ENCODE measurements at regions not wholly inside any gene's neighbourhood (a gene's known extent, or its start where the extent isn't known, plus 50 kb on each side); places are given as distances from the start of the nearest gene placed in this dataset.

DNA sequence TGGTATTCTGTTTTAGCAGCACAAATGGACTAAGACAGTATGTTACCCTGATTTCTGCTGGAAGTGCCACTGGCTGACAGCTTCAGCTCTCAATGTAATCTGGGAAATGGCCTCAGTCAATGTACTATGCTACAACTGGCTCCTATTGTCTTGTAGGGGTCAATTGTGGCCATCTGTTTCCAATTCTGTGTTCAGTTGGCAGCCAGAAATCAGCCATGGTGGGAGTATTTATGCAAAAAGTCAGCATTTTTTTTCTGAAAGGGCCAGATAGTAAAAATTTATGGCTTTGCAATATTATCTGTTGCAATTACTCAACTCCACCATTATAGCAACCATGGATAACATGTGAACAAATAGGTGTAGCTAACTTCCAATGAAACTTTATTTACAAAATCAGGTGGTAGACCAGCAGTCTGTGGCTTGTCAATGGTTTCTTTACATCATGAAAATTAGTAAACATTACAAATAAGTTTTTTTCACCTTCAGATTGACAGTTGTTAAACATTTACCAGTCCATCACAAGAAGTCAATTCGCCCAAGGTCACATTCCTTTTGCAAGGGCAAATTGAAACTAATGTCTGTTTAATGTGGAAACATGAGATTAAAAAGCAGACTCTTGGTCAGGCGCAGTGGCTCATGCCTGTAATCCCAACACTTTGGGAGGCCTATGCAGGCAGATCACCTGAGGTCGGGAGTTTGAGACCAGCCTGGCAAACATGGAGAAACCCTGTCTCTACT, 58.3 kb upstream of the TSHZ2 start:
- Histone ChIP-seq H2AFZ (ENCODE audit: low read length) (no peak overlapping the region), H3K4me1 (ENCODE audit: insufficient read depth, low read length) (no peaks in the 10 kb centered on the region), H3K27me3 (ENCODE audit: insufficient read depth, low read length) (no peaks in the 10 kb centered on the region), H3K4me3 (ENCODE audit: insufficient read depth, low read length) (no peak overlapping the region), H3K9me3 (ENCODE audit: low read depth, low read length) (peaks cover 2% of the 10 kb centered on the region), H3K36me3 (ENCODE audit: insufficient read depth, low read length) (no peaks in the 10 kb centered on the region), H3K79me2 (ENCODE audit: insufficient read depth, low read length) (no peaks in the 10 kb centered on the region), H3K27ac (ENCODE audit: low read depth, low read length) (no peak overlapping the region), H4K20me1 (ENCODE audit: insufficient read depth, low read length) (no peaks in the 10 kb centered on the region), H3K4me2 (ENCODE audit: insufficient read depth, low read length) (no peak overlapping the region)
- no peak for DNase-seq (ENCODE audit: insufficient read length, low spot score, missing footprints)
- TF ChIP-seq, protein P1, sequence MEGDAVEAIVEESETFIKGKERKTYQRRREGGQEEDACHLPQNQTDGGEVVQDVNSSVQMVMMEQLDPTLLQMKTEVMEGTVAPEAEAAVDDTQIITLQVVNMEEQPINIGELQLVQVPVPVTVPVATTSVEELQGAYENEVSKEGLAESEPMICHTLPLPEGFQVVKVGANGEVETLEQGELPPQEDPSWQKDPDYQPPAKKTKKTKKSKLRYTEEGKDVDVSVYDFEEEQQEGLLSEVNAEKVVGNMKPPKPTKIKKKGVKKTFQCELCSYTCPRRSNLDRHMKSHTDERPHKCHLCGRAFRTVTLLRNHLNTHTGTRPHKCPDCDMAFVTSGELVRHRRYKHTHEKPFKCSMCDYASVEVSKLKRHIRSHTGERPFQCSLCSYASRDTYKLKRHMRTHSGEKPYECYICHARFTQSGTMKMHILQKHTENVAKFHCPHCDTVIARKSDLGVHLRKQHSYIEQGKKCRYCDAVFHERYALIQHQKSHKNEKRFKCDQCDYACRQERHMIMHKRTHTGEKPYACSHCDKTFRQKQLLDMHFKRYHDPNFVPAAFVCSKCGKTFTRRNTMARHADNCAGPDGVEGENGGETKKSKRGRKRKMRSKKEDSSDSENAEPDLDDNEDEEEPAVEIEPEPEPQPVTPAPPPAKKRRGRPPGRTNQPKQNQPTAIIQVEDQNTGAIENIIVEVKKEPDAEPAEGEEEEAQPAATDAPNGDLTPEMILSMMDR (IDR thresholded peaks at IDR 0.05; ENCODE audit: extremely low read depth, low read depth, low read length), result no peak

DNA sequence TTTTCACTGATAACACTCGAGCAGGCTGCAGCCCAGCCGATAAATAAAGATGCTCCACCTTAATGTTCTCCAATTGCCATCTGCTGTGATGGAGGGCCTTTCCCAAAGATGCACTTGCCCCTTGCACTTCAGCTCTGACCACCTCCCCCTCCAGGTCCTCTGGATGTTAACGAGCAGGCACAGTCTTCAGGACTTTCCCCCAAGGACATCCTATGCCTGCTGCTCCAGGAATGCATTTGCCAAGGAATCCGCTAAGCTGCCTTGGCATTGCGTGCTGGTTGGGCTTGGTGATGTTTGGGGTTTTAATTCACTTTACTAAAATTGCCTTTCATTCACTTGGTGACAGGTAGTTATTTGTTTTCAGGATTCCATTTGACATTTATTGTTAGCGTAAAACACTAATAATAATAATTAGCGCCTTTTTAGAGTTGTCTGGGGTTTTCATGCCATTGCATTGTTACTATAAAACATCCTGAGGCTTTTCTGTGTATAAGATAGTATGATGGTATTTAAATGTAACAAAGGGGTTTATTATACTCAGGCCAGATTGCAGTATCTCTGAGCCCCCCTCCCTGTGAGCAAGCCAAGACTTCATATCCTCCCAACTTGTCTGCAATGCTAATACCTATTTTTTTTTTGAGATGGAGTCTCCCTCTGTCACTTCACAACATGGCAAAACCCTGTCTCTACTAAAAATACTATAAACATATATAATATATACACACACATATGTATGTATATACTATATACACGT, 66.7 kb upstream of the TSHZ2 start:
- Histone ChIP-seq H3K9me3 (ENCODE audit: low read depth, low read length) (no peaks in the 10 kb centered on the region), H2AFZ (ENCODE audit: low read length) (no peak overlapping the region), H4K20me1 (ENCODE audit: insufficient read depth, low read length) (no peaks in the 10 kb centered on the region), H3K27ac (ENCODE audit: low read depth, low read length) (no peak overlapping the region), H3K36me3 (ENCODE audit: insufficient read depth, low read length) (no peaks in the 10 kb centered on the region), H3K27me3 (ENCODE audit: insufficient read depth, low read length) (no peaks in the 10 kb centered on the region), H3K79me2 (ENCODE audit: insufficient read depth, low read length) (no peaks in the 10 kb centered on the region), H3K4me2 (ENCODE audit: insufficient read depth, low read length) (no peak overlapping the region), H3K4me3 (ENCODE audit: insufficient read depth, low read length) (no peak overlapping the region), H3K4me1 (ENCODE audit: insufficient read depth, low read length) (no peaks in the 10 kb centered on the region)
- TF ChIP-seq, protein P1 (IDR thresholded peaks at IDR 0.05; ENCODE audit: extremely low read depth, low read depth, low read length), result no peak
- no peak for DNase-seq (ENCODE audit: insufficient read length, low spot score, missing footprints)

DNA sequence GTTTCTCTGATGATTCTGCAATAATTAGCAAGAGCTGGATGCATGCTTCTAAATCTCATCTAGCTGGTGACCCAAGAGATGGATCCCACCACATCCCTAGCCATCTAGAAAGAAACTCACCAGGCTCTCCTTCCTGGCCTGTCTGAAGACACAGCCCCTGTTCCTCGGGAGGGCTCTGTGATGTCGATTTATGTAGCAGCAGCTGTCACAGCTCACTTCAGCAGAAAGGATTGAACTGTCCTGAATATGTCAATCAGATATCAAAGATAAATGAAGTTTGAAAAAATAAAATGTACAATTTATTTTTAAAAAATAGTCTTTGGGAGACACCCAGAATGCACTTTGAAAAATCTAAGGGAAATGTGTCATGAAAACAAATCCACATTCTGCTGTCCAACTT, 67.3 kb upstream of the TSHZ2 start:
- TF ChIP-seq, protein P1 (IDR thresholded peaks at IDR 0.05; ENCODE audit: extremely low read depth, low read depth, low read length), result no peak

DNA sequence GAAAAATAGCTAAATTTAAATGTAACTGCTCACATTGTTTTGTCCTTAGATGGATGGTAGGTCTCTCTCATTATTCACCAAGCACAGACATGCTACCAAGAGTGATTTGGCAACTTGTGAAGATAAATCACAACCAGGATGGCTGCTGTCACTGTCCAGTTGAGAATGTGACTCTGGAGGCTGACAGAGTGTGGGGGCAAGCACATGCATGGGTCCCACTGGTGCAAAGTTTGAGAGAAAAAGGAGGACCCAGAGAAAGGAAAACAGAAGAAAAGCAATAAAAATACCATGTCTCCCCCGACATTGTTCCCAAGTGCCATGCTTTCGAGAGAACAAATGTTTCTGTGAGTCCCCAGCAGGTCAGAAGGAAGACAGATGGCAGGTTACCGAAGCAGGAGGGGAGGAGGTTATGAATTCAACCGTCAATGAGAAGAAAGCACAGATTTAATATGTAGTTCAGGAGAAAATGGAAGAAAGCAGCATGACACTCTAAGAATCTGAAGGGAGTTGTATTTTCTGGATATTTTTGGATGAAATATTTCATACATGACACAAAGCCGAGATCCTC, 73.0 kb upstream of the TSHZ2 start:
- H3K79me2 ChIP-seq (ENCODE audit: insufficient read depth, low read length), result no peaks in the 10 kb centered on the region
- H3K4me3 ChIP-seq (ENCODE audit: insufficient read depth, low read length), result no peak overlapping the region
- no peaks in the 10 kb centered on the region for H3K4me1 ChIP-seq (ENCODE audit: insufficient read depth, low read length)
- no peaks in the 10 kb centered on the region for H3K27me3 ChIP-seq (ENCODE audit: insufficient read depth, low read length)
- H2AFZ ChIP-seq (ENCODE audit: low read length), result no peak overlapping the region
- no peaks in the 10 kb centered on the region for H3K9me3 ChIP-seq (ENCODE audit: low read depth, low read length)
- TF ChIP-seq, protein P1 (IDR thresholded peaks at IDR 0.05; ENCODE audit: extremely low read depth, low read depth, low read length), result no peak
- H3K27ac ChIP-seq (ENCODE audit: low read depth, low read length), result no peak overlapping the region
- H4K20me1 ChIP-seq (ENCODE audit: insufficient read depth, low read length), result no peaks in the 10 kb centered on the region
- DNase-seq (ENCODE audit: insufficient read length, low spot score, missing footprints), result no peak
- H3K36me3 ChIP-seq (ENCODE audit: insufficient read depth, low read length), result no peaks in the 10 kb centered on the region
- H3K4me2 ChIP-seq (ENCODE audit: insufficient read depth, low read length), result no peak overlapping the region

More for the DNA sequence above, 67.3 kb upstream of the TSHZ2 start:
- no peaks in the 10 kb centered on the region for H3K36me3 ChIP-seq (ENCODE audit: insufficient read depth, low read length)
- no peaks in the 10 kb centered on the region for H3K79me2 ChIP-seq (ENCODE audit: insufficient read depth, low read length)
- DNase-seq (ENCODE audit: insufficient read length, low spot score, missing footprints), result no peak
- H3K27me3 ChIP-seq (ENCODE audit: insufficient read depth, low read length), result no peaks in the 10 kb centered on the region
- no peak overlapping the region for H3K4me3 ChIP-seq (ENCODE audit: insufficient read depth, low read length)
- no peaks in the 10 kb centered on the region for H3K9me3 ChIP-seq (ENCODE audit: low read depth, low read length)
- no peak overlapping the region for H3K27ac ChIP-seq (ENCODE audit: low read depth, low read length)
- no peak overlapping the region for H3K4me2 ChIP-seq (ENCODE audit: insufficient read depth, low read length)
- H4K20me1 ChIP-seq (ENCODE audit: insufficient read depth, low read length), result no peaks in the 10 kb centered on the region
- no peaks in the 10 kb centered on the region for H3K4me1 ChIP-seq (ENCODE audit: insufficient read depth, low read length)
- no peak overlapping the region for H2AFZ ChIP-seq (ENCODE audit: low read length)

Data from osteoblast (primary cell).